GM12878 (cell line): ENCODE measurements at regions not wholly inside any gene's neighbourhood (a gene's known extent, or its start where the extent isn't known, plus 50 kb on each side); places are given as distances from the start of the nearest gene placed in this dataset.

Experiments used
- ATAC-seq: fragments of 200-7000 bp; cut with Tn5 transposase; 3 replicates; pipeline ENCODE4 v1.9.1; 2020; ENCODE audit warnings: mild to moderate bottlenecking, moderate library complexity
- BruUV-seq: library from RNA; stranded (reverse); fragments of 400-500 nt; replicated peaks from 2 replicates; lab custom pipeline; 2021; lab: Mats Ljungman, UMichigan
- CTCF ChIA-PET: fragments of 300-600 bp; sonication (Branson Sonifier 250); formaldehyde crosslinking; extraction: SDS; loops from one replicate; lab custom pipeline; 2021; ENCODE audit warnings: inconsistent platforms; lab: Yijun Ruan, JAX
- POLR2A ChIA-PET: fragments of 350-600 bp; formaldehyde crosslinking; extraction: SDS; loops from one replicate; lab custom pipeline; 2021; ENCODE audit warnings: inconsistent platforms; lab: Charles Lee
- RAD21 ChIA-PET: fragments of 300-600 bp; sonication (Branson Sonifier 250); formaldehyde crosslinking; loops from one replicate; lab custom pipeline; 2023; ENCODE audit warnings: antibody characterized with exemption; ENCODE audit not compliant: unreplicated experiment; lab: Charles Lee
- SMC1A ChIA-PET: fragments of 300-600 bp; sonication (Branson Sonifier 250); formaldehyde crosslinking; loops from one replicate; lab custom pipeline; 2023; ENCODE audit not compliant: unreplicated experiment, uncharacterized antibody; lab: Charles Lee
- DNase-seq: peaks from one replicate; pipeline ENCODE4 v3.0.0-alpha.2; 2011; ENCODE audit warnings: low read depth, low spot score
- FAIRE-seq: peaks from 3 replicates; lab custom pipeline; 2011; peaks lifted over from hg19 to GRCh38; lab: Jason Lieb, UNC
- H2AFZ ChIP-seq: 2 replicates; pipeline ENCODE4 v1.6.0; 2011; ENCODE audit warnings: low read depth, low read length, control low read depth; ENCODE audit not compliant: control insufficient read depth
- H3K27ac ChIP-seq: 2 replicates; pipeline ENCODE4 v1.5.1; 2011; ENCODE audit warnings: control low read depth; ENCODE audit not compliant: control insufficient read depth, insufficient read depth
- H3K27me3 ChIP-seq, 2 experiments: replicated peaks in 1 of 2; 2 replicates each; pipeline versions ENCODE4 v1.6.0 to v1.6.1; 2011; ENCODE audit warnings: low read length in 1 of 2; ENCODE audit not compliant: control insufficient read depth in 2 of 2, insufficient read depth in 2 of 2
- H3K36me3 ChIP-seq, 2 experiments: 2 replicates each; pipeline ENCODE4 v1.5.1; 2011; ENCODE audit warnings: low read length in 1 of 2; ENCODE audit not compliant: control insufficient read depth in 2 of 2, insufficient read depth in 2 of 2
- H3K4me1 ChIP-seq: 2 replicates; pipeline ENCODE4 v1.6.1; 2011; ENCODE audit warnings: mild to moderate bottlenecking, low read length, moderate library complexity, mixed read lengths; ENCODE audit not compliant: control insufficient read depth, insufficient read depth
- H3K4me2 ChIP-seq: 2 replicates; pipeline ENCODE4 v1.6.0; 2011; ENCODE audit warnings: control low read depth; ENCODE audit not compliant: control insufficient read depth, insufficient read depth
- H3K4me3 ChIP-seq: fragments of 200-600 bp; sonication (generic); 2 replicates; pipeline ENCODE4 v1.5.1; 2016
- H3K79me2 ChIP-seq: 2 replicates; pipeline ENCODE4 v1.6.0; 2011; ENCODE audit warnings: low read length; ENCODE audit not compliant: control insufficient read depth, insufficient read depth
- H3K9ac ChIP-seq: 2 replicates; pipeline ENCODE4 v1.8.0; 2011; ENCODE audit warnings: low read length, control low read depth, mixed read lengths; ENCODE audit not compliant: control insufficient read depth, insufficient read depth
- H3K9me3 ChIP-seq: replicated peaks from 3 replicates; pipeline ENCODE4 v1.5.1; 2011; ENCODE audit warnings: mild to moderate bottlenecking, low read length; ENCODE audit not compliant: control insufficient read depth, insufficient read depth
- H4K20me1 ChIP-seq: 2 replicates; pipeline ENCODE4 v1.6.0; 2011; ENCODE audit not compliant: control insufficient read depth, insufficient read depth
- CEBPB ChIP-seq, 2 experiments: fragments of 150-350 bp in 1 of 2; IDR thresholded peaks; 2 replicates each; pipeline ENCODE4 v1.6.1; 2012 to 2014; ENCODE audit warnings: low read depth in 2 of 2, low read length in 2 of 2, borderline replicate concordance in 1 of 2, inconsistent platforms in 1 of 2
- CHD4 ChIP-seq: fragments of 200-600 bp; sonication (generic); IDR thresholded peaks from 2 replicates; pipeline ENCODE4 v1.6.1; 2016; ENCODE audit warnings: mild to moderate bottlenecking
- MEF2A ChIP-seq: IDR thresholded peaks from 2 replicates; pipeline ENCODE4 v1.6.1; 2011; ENCODE audit warnings: low read depth, mild to moderate bottlenecking, low read length, moderate library complexity; ENCODE audit not compliant: insufficient read depth
- MEF2B ChIP-seq: fragments of 450-650 bp; IDR thresholded peaks from 2 replicates; pipeline ENCODE4 v1.6.1; 2018; ENCODE audit warnings: mild to moderate bottlenecking, moderate library complexity; ENCODE audit not compliant: partially characterized antibody, poor library complexity, severe bottlenecking
- MYB ChIP-seq: fragments of 150-350 bp; IDR thresholded peaks from 2 replicates; pipeline ENCODE4 v1.6.1; 2014; ENCODE audit warnings: mild to moderate bottlenecking, low read depth, low read length, borderline replicate concordance
- NBN ChIP-seq: fragments of 450-650 bp; IDR thresholded peaks from 2 replicates; pipeline ENCODE4 v1.6.1; 2016
- NFIC ChIP-seq: IDR thresholded peaks from 2 replicates; pipeline ENCODE4 v1.6.1; 2012; ENCODE audit warnings: low read depth, mild to moderate bottlenecking, inconsistent platforms, low read length, moderate library complexity
- NFXL1 ChIP-seq: fragments of 450-650 bp; IDR thresholded peaks from 2 replicates; pipeline ENCODE4 v1.6.1; 2017; ENCODE audit warnings: antibody characterized with exemption, mild to moderate bottlenecking, borderline replicate concordance
- RAD21 ChIP-seq: IDR thresholded peaks from 2 replicates; pipeline ENCODE4 v1.6.1; 2011; ENCODE audit warnings: mild to moderate bottlenecking, low read depth, low read length, moderate library complexity; ENCODE audit not compliant: insufficient read depth
- TBL1XR1 ChIP-seq: IDR thresholded peaks from 2 replicates; pipeline ENCODE4 v1.6.1; 2012; ENCODE audit warnings: low read depth, low read length, improper control_type of control experiment
- ZNF274 ChIP-seq: IDR thresholded peaks from one replicate; pipeline ENCODE4 v1.8.0; 2011; ENCODE audit not compliant: insufficient read length, insufficient read depth
- WGBS: methylation state at CpG from one replicate; pipeline ENCODE4 v1.1.6; 2016; ENCODE audit warnings: low lambda C conversion rate; ENCODE audit not compliant: insufficient replicate concordance, insufficient coverage; ENCODE audit errors: missing lambda C conversion rate; 5-methylcytosine and 5-hydroxymethylcytosine counted together
- in situ Hi-C: fragments of 300-500 bp; cut with MboI; formaldehyde crosslinking; loops from 9 replicates; pipeline ENCODE4 v1.14.3; 2018; ENCODE audit warnings: mixed read lengths
- intact Hi-C: fragments of 100-400 bp; cut with micrococcal nuclease; formaldehyde crosslinking; loops from one replicate; pipeline ENCODE4 v1.14.2; 2022; ENCODE audit not compliant: unreplicated experiment
- TF ChIP-seq, protein P1 (sequence below): IDR thresholded peaks from 2 replicates; pipeline ENCODE4 v1.6.1; 2012; ENCODE audit warnings: low read length, inconsistent platforms

- intact Hi-C loops: no loop called here
- DNase-seq: no peak
- Histone ChIP-seq H4K20me1 (no peaks in the 10 kb centered on the region), H3K4me2 (no peak overlapping the region), H3K27me3 (no peaks in the 10 kb centered on the region; a peak in 1 of 4 replicates), H3K9me3 (no peaks in the 10 kb centered on the region; the same call in 2 of the 3 replicates), H3K36me3 (no peaks in the 10 kb centered on the region), H3K4me1 (no peaks in the 10 kb centered on the region), H3K79me2 (no peaks in the 10 kb centered on the region), H3K27ac (no peak overlapping the region), H2AFZ (no peak overlapping the region), H3K9ac (no peak overlapping the region)
- WGBS: 13% methylated on average over 3 of the region's 3 CpGs
- ATAC-seq: peak; percentile 93
- ChIA-PET SMC1A (interaction anchor here (0.6 to 1.5 kb wide), 5 partner anchors 8 to 1002 kb away, joined by 3 to 5 read pairs (median 4); no protein-coding TSS in a partner anchor), CTCF (interaction anchor here (0.7 kb wide), 1 partner anchor 8 kb away, joined by 3 read pairs; no protein-coding TSS in a partner anchor), POLR2A (interaction anchor here (0.6 kb wide), 3 partner anchors 10 to 123 kb away, joined by 3 read pairs; no protein-coding TSS in a partner anchor), RAD21 (interaction anchor here (0.7 kb wide), 1 partner anchor 132 kb away, joined by 3 read pairs; no protein-coding TSS in a partner anchor)
- FAIRE-seq: no peak
- TF ChIP-seq NFXL1 (no peak), MEF2A (0 out of 2 replicates have a peak, but pooled peaks have one; percentile 17)
- TF ChIP-seq, all 136 proteins: peak for 1
- no TSS peak for BruUV-seq
- in situ Hi-C loops: no loop called here
- H3K4me3 ChIP-seq: no peak overlapping the region
Measured at GRCh38 chr7:37571806-37572205, 111.8 kb upstream of the GPR141 start.

DNA sequence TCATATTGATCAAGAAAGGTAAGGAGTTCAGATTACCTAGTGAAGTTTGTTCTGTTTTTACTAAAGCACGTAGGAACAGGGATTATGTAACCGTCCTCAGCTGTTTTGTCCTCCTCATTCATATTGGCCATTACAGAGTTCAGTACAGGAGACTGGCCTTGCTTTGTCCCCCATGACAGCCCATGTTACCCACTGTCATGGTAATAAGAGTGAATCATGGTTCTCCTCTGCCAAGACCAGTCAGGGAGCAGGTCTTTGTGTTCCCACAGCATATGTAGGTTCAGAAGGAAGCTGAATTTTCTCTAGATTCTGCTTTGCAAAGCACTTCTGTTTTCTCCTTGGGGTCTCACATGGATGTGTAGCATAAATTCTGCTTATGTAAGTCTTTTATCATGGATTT, 106.2 kb upstream of the GPR141 start:
- intact Hi-C loops (no loop called here), in situ Hi-C loops (no loop called here)
- DNase-seq (no peak), ATAC-seq (no peak), FAIRE-seq (no peak)
- SMC1A ChIA-PET: interaction anchor here (0.7 to 4.7 kb wide), 3 partner anchors 9 to 24 kb away, joined by 3 to 18 read pairs (median 3); no protein-coding TSS in a partner anchor
- Histone ChIP-seq H3K9me3 (no peaks in the 10 kb centered on the region), H3K36me3 (no peaks in the 10 kb centered on the region), H3K9ac (no peak overlapping the region), H3K27ac (no peak overlapping the region), H3K4me2 (no peak overlapping the region), H4K20me1 (no peaks in the 10 kb centered on the region), H3K4me3 (no peak overlapping the region), H2AFZ (no peak overlapping the region), H3K27me3 (no peaks in the 10 kb centered on the region; a peak in 1 of 4 replicates), H3K79me2 (no peaks in the 10 kb centered on the region), H3K4me1 (no peaks in the 10 kb centered on the region)
- CTCF ChIA-PET: interaction anchor here (1.3 kb wide), 2 partner anchors 17 to 68 kb away, joined by 3 to 4 read pairs; no protein-coding TSS in a partner anchor
- TF ChIP-seq NBN: no peak
- TF ChIP-seq ZNF274: no peak
- no peak for TF ChIP-seq CHD4
- TF ChIP-seq, protein P1, sequence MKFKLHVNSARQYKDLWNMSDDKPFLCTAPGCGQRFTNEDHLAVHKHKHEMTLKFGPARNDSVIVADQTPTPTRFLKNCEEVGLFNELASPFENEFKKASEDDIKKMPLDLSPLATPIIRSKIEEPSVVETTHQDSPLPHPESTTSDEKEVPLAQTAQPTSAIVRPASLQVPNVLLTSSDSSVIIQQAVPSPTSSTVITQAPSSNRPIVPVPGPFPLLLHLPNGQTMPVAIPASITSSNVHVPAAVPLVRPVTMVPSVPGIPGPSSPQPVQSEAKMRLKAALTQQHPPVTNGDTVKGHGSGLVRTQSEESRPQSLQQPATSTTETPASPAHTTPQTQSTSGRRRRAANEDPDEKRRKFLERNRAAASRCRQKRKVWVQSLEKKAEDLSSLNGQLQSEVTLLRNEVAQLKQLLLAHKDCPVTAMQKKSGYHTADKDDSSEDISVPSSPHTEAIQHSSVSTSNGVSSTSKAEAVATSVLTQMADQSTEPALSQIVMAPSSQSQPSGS: no peak
- TF ChIP-seq MYB: no peak
- no peak for TF ChIP-seq TBL1XR1
- TF ChIP-seq MEF2A: no peak
- TF ChIP-seq MEF2B: no peak
- TF ChIP-seq CEBPB (IDR thresholded peaks at IDR 0.05; ENCODE audit: borderline replicate concordance in 1 of 2, low read depth in 2 of 2, low read length in 2 of 2): no peak
- TF ChIP-seq RAD21: no peak
- no peak for TF ChIP-seq NFIC
- 71% methylated on average over 2 of the region's 2 CpGs for WGBS
- RAD21 ChIA-PET: no interaction called here
- POLR2A ChIA-PET: no interaction called here
- no TSS peak for BruUV-seq
